MM.1S (cell line): ENCODE measurements at regions not wholly inside any gene's neighbourhood (a gene's known extent, or its start where the extent isn't known, plus 50 kb on each side); places are given as distances from the start of the nearest gene placed in this dataset.

Experiments used
- EZH2 ChIP-seq: fragments of 300-600 bp; sonication (generic); optimal IDR thresholded peaks from 2 replicates; pipeline ENCODE3; 2017; ENCODE audit warnings: low read depth, mild to moderate bottlenecking, antibody characterized with exemption, low read length, mixed read lengths
- EZH2phosphoT487 ChIP-seq: fragments of 300-600 bp; sonication (generic); IDR thresholded peaks from 2 replicates; pipeline ENCODE4 v1.6.1; 2018; ENCODE audit warnings: antibody characterized with exemption, low read length
- TF ChIP-seq, protein P1 (sequence below): fragments of 300-600 bp; sonication (generic); IDR thresholded peaks from 2 replicates; pipeline ENCODE4 v1.5.1; 2016; ENCODE audit warnings: antibody characterized with exemption, low read length, mixed read lengths

DNA sequence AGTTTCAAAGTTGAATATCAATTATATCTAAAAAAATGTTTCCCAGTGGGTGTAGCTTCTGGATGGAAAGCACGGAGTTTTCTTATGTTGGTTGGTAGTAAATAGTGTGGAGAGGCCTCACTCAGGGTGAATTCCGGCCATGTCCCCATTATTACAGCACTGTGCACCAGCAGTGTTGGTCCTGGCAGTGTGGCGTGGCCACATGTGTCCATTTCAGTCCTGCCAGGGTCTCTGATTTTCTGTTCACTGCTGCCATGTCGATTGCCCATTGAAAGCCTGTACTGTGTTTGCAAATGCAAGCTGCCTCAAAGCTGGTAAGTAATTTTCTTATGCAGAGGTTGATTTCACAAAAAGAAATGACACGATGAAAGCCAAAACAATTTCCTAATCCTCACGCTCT lies 386.2 kb downstream of the GALR1 start:
- TF ChIP-seq, protein P1, sequence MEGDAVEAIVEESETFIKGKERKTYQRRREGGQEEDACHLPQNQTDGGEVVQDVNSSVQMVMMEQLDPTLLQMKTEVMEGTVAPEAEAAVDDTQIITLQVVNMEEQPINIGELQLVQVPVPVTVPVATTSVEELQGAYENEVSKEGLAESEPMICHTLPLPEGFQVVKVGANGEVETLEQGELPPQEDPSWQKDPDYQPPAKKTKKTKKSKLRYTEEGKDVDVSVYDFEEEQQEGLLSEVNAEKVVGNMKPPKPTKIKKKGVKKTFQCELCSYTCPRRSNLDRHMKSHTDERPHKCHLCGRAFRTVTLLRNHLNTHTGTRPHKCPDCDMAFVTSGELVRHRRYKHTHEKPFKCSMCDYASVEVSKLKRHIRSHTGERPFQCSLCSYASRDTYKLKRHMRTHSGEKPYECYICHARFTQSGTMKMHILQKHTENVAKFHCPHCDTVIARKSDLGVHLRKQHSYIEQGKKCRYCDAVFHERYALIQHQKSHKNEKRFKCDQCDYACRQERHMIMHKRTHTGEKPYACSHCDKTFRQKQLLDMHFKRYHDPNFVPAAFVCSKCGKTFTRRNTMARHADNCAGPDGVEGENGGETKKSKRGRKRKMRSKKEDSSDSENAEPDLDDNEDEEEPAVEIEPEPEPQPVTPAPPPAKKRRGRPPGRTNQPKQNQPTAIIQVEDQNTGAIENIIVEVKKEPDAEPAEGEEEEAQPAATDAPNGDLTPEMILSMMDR = no peak
- TF ChIP-seq EZH2 (no peak), EZH2phosphoT487 (no peak)
